SU-DHL-6 (cell line): ENCODE measurements at regions not wholly inside any gene's neighbourhood (a gene's known extent, or its start where the extent isn't known, plus 50 kb on each side); places are given as distances from the start of the nearest gene placed in this dataset.

ENCODE experiments used
- CTCF ChIP-seq: fragments of 200-600 bp; sonication (generic); IDR thresholded peaks from one replicate; pipeline ENCODE4 v1.5.1; 2017; ENCODE audit warnings: antibody characterized with exemption, mild to moderate bottlenecking, low read length, moderate library complexity; ENCODE audit not compliant: insufficient read depth, poor library complexity, severe bottlenecking
- EZH2phosphoT487 ChIP-seq: fragments of 200-600 bp; sonication (generic), shearing (Covaris generic); conservative IDR thresholded peaks from 2 replicates; pipeline ENCODE4 v1.6.1; 2018; ENCODE audit warnings: mild to moderate bottlenecking, antibody characterized with exemption, low read length, moderate library complexity, mixed read lengths

- TF ChIP-seq CTCF (no peak), EZH2phosphoT487 (no peak)
Measured at GRCh38 chr10:62671104-62671503, 133.4 kb upstream of the ADO start.
